HCT116 (cell line): ENCODE measurements at regions not wholly inside any gene's neighbourhood (a gene's known extent, or its start where the extent isn't known, plus 50 kb on each side); places are given as distances from the start of the nearest gene placed in this dataset.

Experiments used
- ATAC-seq: fragments of 200-7000 bp; cut with Tn5 transposase; 2 replicates; pipeline ENCODE4 v1.9.1; 2020; ENCODE audit warnings: mild to moderate bottlenecking, moderate library complexity
- BruUV-seq: library from RNA; stranded (reverse); fragments of 400-500 nt; replicated peaks from 2 replicates; lab custom pipeline; 2021; lab: Mats Ljungman, UMichigan
- CTCF ChIA-PET: fragments of 300-600 bp; sonication (Branson Sonifier 250); formaldehyde crosslinking; loops from one replicate; lab custom pipeline; 2021; ENCODE audit warnings: antibody characterized with exemption; lab: Charles Lee
- POLR2A ChIA-PET: fragments of 300-600, 350-600 bp; sonication (Branson Sonifier 250); formaldehyde crosslinking; loops from one replicate; lab custom pipeline; 2021; ENCODE audit warnings: antibody characterized with exemption; lab: Charles Lee
- RAD21 ChIA-PET, 2 experiments: fragments of 300-600 bp; sonication (Branson Sonifier 250); formaldehyde crosslinking; loops; one replicate each; lab custom pipeline; 2023; ENCODE audit warnings: low total read pairs in 2 of 2; ENCODE audit not compliant: uncharacterized antibody in 2 of 2, unreplicated experiment in 2 of 2, low non-redundant PET in 1 of 2; lab: Charles Lee
- DNase-seq: peaks from one replicate; pipeline ENCODE4 v3.0.0-alpha.2; 2010; ENCODE audit warnings: low read depth, low spot score
- H2AFZ ChIP-seq: fragments of 200-600 bp; shearing (Covaris generic), sonication (generic); 2 replicates; pipeline ENCODE4 v1.6.1; 2017; ENCODE audit warnings: low read depth, mixed run types, mixed read lengths, antibody characterized with exemption, low read length; ENCODE audit not compliant: poor library complexity, severe bottlenecking
- H3K27ac ChIP-seq: 2 replicates; pipeline ENCODE4 v1.5.1; 2012; ENCODE audit warnings: low read depth, low read length
- H3K27me3 ChIP-seq: fragments of 200-600 bp; sonication (generic); 2 replicates; pipeline ENCODE4 v1.6.1; 2016; ENCODE audit warnings: mixed run types, low read length, mixed read lengths; ENCODE audit not compliant: insufficient read depth
- H3K36me3 ChIP-seq, 2 experiments: fragments of 200-500 bp in 1 of 2; fragments of 200-600 bp in 1 of 2; sonication (Bioruptor generic) in 1 of 2; sonication (generic) in 1 of 2; 2 replicates each; pipeline versions ENCODE4 v1.5.1 to v1.6.1; 2014 to 2016; ENCODE audit warnings: low read length in 2 of 2, inconsistent platforms in 1 of 2, mixed read lengths in 1 of 2, mixed run types in 1 of 2; ENCODE audit not compliant: insufficient read depth in 2 of 2, control insufficient read depth in 1 of 2
- H3K4me1 ChIP-seq, 2 experiments: fragments of 200-600 bp in 1 of 2; sonication (generic) in 1 of 2; 2 replicates each; pipeline versions ENCODE4 v1.5.1 to v1.6.1; 2012 to 2017; ENCODE audit warnings: low read length in 2 of 2, inconsistent platforms in 1 of 2, mild to moderate bottlenecking in 1 of 2, mixed read lengths in 1 of 2, mixed run types in 1 of 2, moderate library complexity in 1 of 2; ENCODE audit not compliant: insufficient read depth in 2 of 2, control insufficient read depth in 1 of 2
- H3K4me2 ChIP-seq: fragments of 200-600 bp; sonication (generic); 2 replicates; pipeline ENCODE4 v1.6.1; 2017; ENCODE audit warnings: mixed run types, low read length, mixed read lengths
- H3K4me3 ChIP-seq, 2 experiments: fragments of 200-600 bp in 1 of 2; sonication (generic) in 1 of 2; replicated peaks in 1 of 2; 2 replicates each; pipeline ENCODE4 v1.5.1; 2011 to 2016; ENCODE audit warnings: low read length in 2 of 2, control low read depth in 1 of 2, low read depth in 1 of 2, mild to moderate bottlenecking in 1 of 2, mixed read lengths in 1 of 2, mixed run types in 1 of 2
- H3K79me2 ChIP-seq: fragments of 200-600 bp; sonication (generic); 2 replicates; pipeline ENCODE4 v1.6.1; 2017; ENCODE audit warnings: mild to moderate bottlenecking, mixed run types, low read length, moderate library complexity, mixed read lengths; ENCODE audit not compliant: insufficient read depth
- H3K9ac ChIP-seq: fragments of 200-600 bp; sonication (generic); 2 replicates; pipeline ENCODE4 v1.6.1; 2016; ENCODE audit warnings: low read length, mixed read lengths
- H3K9me2 ChIP-seq: fragments of 200-600 bp; sonication (generic), shearing (Covaris generic); 2 replicates; pipeline ENCODE4 v1.6.1; 2017; ENCODE audit warnings: mixed run types, mild to moderate bottlenecking, moderate library complexity; ENCODE audit not compliant: insufficient read depth
- H3K9me3 ChIP-seq, 2 experiments: fragments of 200-500 bp in 1 of 2; fragments of 200-600 bp in 1 of 2; sonication (Bioruptor generic) in 1 of 2; sonication (generic) in 1 of 2; 2 replicates each; pipeline ENCODE4 v1.6.1; 2014 to 2017; ENCODE audit warnings: low read length in 2 of 2, mixed read lengths in 2 of 2, inconsistent platforms in 1 of 2, low read depth in 1 of 2, mild to moderate bottlenecking in 1 of 2, mixed run types in 1 of 2, moderate library complexity in 1 of 2; ENCODE audit not compliant: control insufficient read depth in 1 of 2, insufficient read depth in 1 of 2
- H4K20me1 ChIP-seq: fragments of 200-600 bp; sonication (generic), shearing (Covaris generic); 2 replicates; pipeline ENCODE4 v1.6.1; 2017; ENCODE audit warnings: mixed run types, mild to moderate bottlenecking, moderate library complexity; ENCODE audit not compliant: insufficient read depth
- CTCF ChIP-seq, 3 experiments: fragments of 200-600 bp in 1 of 3; sonication (generic) in 1 of 3; IDR thresholded peaks in 2 of 3; conservative IDR thresholded peaks in 1 of 3; 2 replicates each; pipeline ENCODE4 v1.5.1; 2012 to 2017; ENCODE audit warnings: low read depth in 2 of 3, low read length in 2 of 3, antibody characterized with exemption in 1 of 3, borderline replicate concordance in 1 of 3, control low read depth in 1 of 3, mild to moderate bottlenecking in 1 of 3, mixed read lengths in 1 of 3, mixed run types in 1 of 3, moderate library complexity in 1 of 3; ENCODE audit not compliant: insufficient read depth in 1 of 3
- ELF1 ChIP-seq: IDR thresholded peaks from 2 replicates; pipeline ENCODE4 v1.6.1; 2012; ENCODE audit warnings: low read depth, borderline replicate concordance
- EZH2 ChIP-seq: fragments of 200-600 bp; sonication (generic); IDR thresholded peaks from 2 replicates; pipeline ENCODE4 v1.6.1; 2017; ENCODE audit warnings: antibody characterized with exemption, mixed run types
- JUND ChIP-seq: IDR thresholded peaks from 2 replicates; pipeline ENCODE4 v1.6.1; 2012
- POLR2AphosphoS5 ChIP-seq: IDR thresholded peaks from 2 replicates; pipeline ENCODE4 v1.6.1; 2011; ENCODE audit warnings: mild to moderate bottlenecking, low read depth, low read length, moderate library complexity
- REST ChIP-seq: IDR thresholded peaks from 2 replicates; pipeline ENCODE4 v1.6.1; 2012; ENCODE audit warnings: low read depth
- TCF7L2 ChIP-seq: IDR thresholded peaks from 2 replicates; pipeline ENCODE4 v1.7.0; 2011; ENCODE audit warnings: borderline replicate concordance, inconsistent platforms; ENCODE audit not compliant: insufficient read depth, insufficient read length; ENCODE audit errors: extremely low read depth
- YY1 ChIP-seq: IDR thresholded peaks from 2 replicates; pipeline ENCODE4 v1.6.1; 2011; ENCODE audit warnings: low read length, low read depth, moderate library complexity, mild to moderate bottlenecking; ENCODE audit not compliant: insufficient replicate concordance; ENCODE audit errors: extremely low read depth
- ZFX ChIP-seq: fragments of 450-650 bp; IDR thresholded peaks from 2 replicates; pipeline ENCODE4 v1.6.1; 2017
- intact Hi-C: fragments of 100-400 bp; cut with micrococcal nuclease; formaldehyde crosslinking; loops from 2 replicates; pipeline ENCODE4 v1.10.0; 2022

GRCh38 chr12:125633686-125634085 is 568.5 kb downstream of the AACS start:
- H3K27me3 ChIP-seq, result no peaks in the 10 kb centered on the region
- H4K20me1 ChIP-seq, result no peaks in the 10 kb centered on the region
- RAD21 ChIA-PET, result no interaction called here
- no peaks in the 10 kb centered on the region for H3K79me2 ChIP-seq
- BruUV-seq, result no TSS peak
- no peaks in the 10 kb centered on the region for H3K4me1 ChIP-seq
- no peak overlapping the region for H2AFZ ChIP-seq
- no peaks in the 10 kb centered on the region for H3K36me3 ChIP-seq
- TF ChIP-seq REST (no peak), YY1 (no peak), JUND (no peak), ELF1 (no peak), ZFX (no peak), CTCF (IDR thresholded peaks at IDR 0.05 in 2 of 3, conservative IDR thresholded peaks at IDR 0.05 in 1 of 3; ENCODE audit: borderline replicate concordance in 1 of 3, insufficient read depth in 1 of 3, low read depth in 2 of 3, low read length in 2 of 3) (no peak), POLR2AphosphoS5 (no peak), EZH2 (no peak), TCF7L2 (no peak)
- TF ChIP-seq, all 23 proteins: peak for 0
- Histone ChIP-seq H3K4me3 (no peak overlapping the region), H3K9ac (no peak overlapping the region), H3K9me2 (no peaks in the 10 kb centered on the region), H3K9me3 (no peaks in the 10 kb centered on the region; a peak in 1 of 4 replicates), H3K27ac (no peak overlapping the region), H3K4me2 (no peak overlapping the region)
- no peak for ATAC-seq
- DNase-seq, result no peak
- intact Hi-C loops, result no loop called here
- CTCF ChIA-PET, result no interaction called here
- POLR2A ChIA-PET, result no interaction called here
